A549 (cell line): ENCODE measurements at regions not wholly inside any gene's neighbourhood (a gene's known extent, or its start where the extent isn't known, plus 50 kb on each side); places are given as distances from the start of the nearest gene placed in this dataset.

Experiments
- BHLHE40 ChIP-seq: IDR thresholded peaks from 2 replicates; pipeline ENCODE4 v1.6.1; 2012; ENCODE audit warnings: low read depth, low read length, inconsistent platforms
- CHD2 ChIP-seq: fragments of 150-350 bp; IDR thresholded peaks from 2 replicates; pipeline ENCODE4 v1.6.1; 2014; ENCODE audit warnings: low read length; ENCODE audit not compliant: partially characterized antibody
- CTCF ChIP-seq: fragments of >200 bp; sonication (Bioruptor Twin); formaldehyde crosslinking; IDR thresholded peaks from 3 replicates; pipeline ENCODE4 v1.5.1; 2016
- EP300 ChIP-seq, 2 experiments: fragments of >200 bp; sonication (Bioruptor Twin); formaldehyde crosslinking; IDR thresholded peaks; 2 replicates in 1 of 2; 3 replicates in 1 of 2; pipeline ENCODE4 v1.6.1; 2016 to 2017
- FOSL2 ChIP-seq, 2 experiments: fragments of 450-650 bp in 1 of 2; fragments of >200 bp in 1 of 2; sonication (Bioruptor Twin) in 1 of 2; formaldehyde crosslinking; IDR thresholded peaks; 2 replicates each; pipeline versions ENCODE4 v1.5.0 to v1.6.1; 2016 to 2020; ENCODE audit warnings: mild to moderate bottlenecking in 1 of 2, moderate library complexity in 1 of 2
- HDAC2 ChIP-seq: fragments of 200-600 bp; sonication (generic); IDR thresholded peaks from 2 replicates; pipeline ENCODE4 v1.6.1; 2016
- KDM1A ChIP-seq: fragments of 200-600 bp; sonication (generic); IDR thresholded peaks from 2 replicates; pipeline ENCODE4 v1.6.1; 2016; ENCODE audit warnings: low read depth, mild to moderate bottlenecking
- POLR2AphosphoS2 ChIP-seq: conservative IDR thresholded peaks from 2 replicates; pipeline ENCODE4 v1.6.1; 2012; ENCODE audit warnings: low read length, improper control_type of control experiment, inconsistent platforms
- RAD21 ChIP-seq, 2 experiments: fragments of >200 bp in 1 of 2; sonication (Bioruptor Twin) in 1 of 2; formaldehyde crosslinking in 1 of 2; IDR thresholded peaks in 1 of 2; conservative IDR thresholded peaks in 1 of 2; 2 replicates in 1 of 2; 3 replicates in 1 of 2; pipeline ENCODE4 v1.6.1; 2012 to 2018; ENCODE audit warnings: inconsistent platforms in 1 of 2
- RCOR1 ChIP-seq: fragments of 150-350 bp; IDR thresholded peaks from 2 replicates; pipeline ENCODE4 v1.6.1; 2014; ENCODE audit warnings: antibody characterized with exemption, low read length, low read depth
- REST ChIP-seq: fragments of 200-600 bp; sonication (generic); IDR thresholded peaks from 2 replicates; pipeline ENCODE4 v1.6.1; 2016; ENCODE audit warnings: antibody characterized with exemption, mild to moderate bottlenecking, moderate library complexity
- USF2 ChIP-seq: fragments of 450-650 bp; IDR thresholded peaks from 2 replicates; pipeline ENCODE4 v1.6.1; 2014; ENCODE audit warnings: antibody characterized with exemption
- ZSCAN20 ChIP-seq: fragments of 250-450 bp; sonication (Bioruptor Pico); IDR thresholded peaks from 2 replicates; pipeline ENCODE4 v1.8.0; 2022; ENCODE audit warnings: mild to moderate bottlenecking, moderate library complexity

- no peak for TF ChIP-seq BHLHE40
- no peak for TF ChIP-seq FOSL2 (IDR thresholded peaks at IDR 0.05)
- no peak for TF ChIP-seq FOSL2 (CRISPR knock-in tag; IDR thresholded peaks at IDR 0.05)
- no peak for TF ChIP-seq KDM1A
- TF ChIP-seq EP300 (IDR thresholded peaks at IDR 0.05), result no peak
- TF ChIP-seq CTCF, result no peak
- TF ChIP-seq CHD2, result no peak
- no peak for TF ChIP-seq REST
- no peak for TF ChIP-seq POLR2AphosphoS2
- no peak for TF ChIP-seq HDAC2
- TF ChIP-seq RCOR1, result no peak
- TF ChIP-seq USF2, result no peak
- peak; percentile 22 to 35; a peak in 3 of 5 replicates for TF ChIP-seq RAD21 (conservative IDR thresholded peaks at IDR 0.05 in 1 of 2, IDR thresholded peaks at IDR 0.05 in 1 of 2)
- TF ChIP-seq ZSCAN20 (CRISPR knock-in tag), result no peak
Measured at GRCh38 chr6:97440590-97441176, 157.7 kb upstream of the MMS22L start.
